Dermis blood vessel endothelial cell (primary cell): ENCODE measurements at regions not wholly inside any gene's neighbourhood (a gene's known extent, or its start where the extent isn't known, plus 50 kb on each side); places are given as distances from the start of the nearest gene placed in this dataset.

Experiments
- DNase-seq: peaks from one replicate; pipeline ENCODE4 v3.0.0; 2010

DNA sequence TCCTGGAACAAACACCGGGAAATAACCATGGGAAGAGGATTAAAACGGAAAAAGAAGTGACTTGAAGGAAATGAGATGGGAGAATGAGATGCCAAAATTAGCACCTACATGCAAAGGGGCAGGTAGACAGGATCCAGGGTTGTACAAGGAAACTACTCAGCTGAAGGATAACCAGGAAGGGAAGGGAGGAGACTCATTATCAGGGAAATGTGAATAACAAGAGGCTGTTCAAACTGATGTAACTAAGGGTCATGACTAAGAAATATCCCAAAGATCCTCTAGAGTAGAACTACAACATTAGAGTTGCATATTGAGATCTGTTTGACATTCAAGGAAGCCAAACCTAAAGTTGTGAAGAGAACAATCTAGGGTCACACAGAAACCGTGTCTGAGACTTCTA lies 166.2 kb upstream of the SP8 start:
- no peak for DNase-seq

- no peak for DNase-seq
These were observed 168.3 kb upstream of the SP8 start for GRCh38 chr7:20954711-20955619.

- DNase-seq: no peak
These were observed 171.9 kb upstream of the SP8 start for GRCh38 chr7:20958572-20958971.

DNA sequence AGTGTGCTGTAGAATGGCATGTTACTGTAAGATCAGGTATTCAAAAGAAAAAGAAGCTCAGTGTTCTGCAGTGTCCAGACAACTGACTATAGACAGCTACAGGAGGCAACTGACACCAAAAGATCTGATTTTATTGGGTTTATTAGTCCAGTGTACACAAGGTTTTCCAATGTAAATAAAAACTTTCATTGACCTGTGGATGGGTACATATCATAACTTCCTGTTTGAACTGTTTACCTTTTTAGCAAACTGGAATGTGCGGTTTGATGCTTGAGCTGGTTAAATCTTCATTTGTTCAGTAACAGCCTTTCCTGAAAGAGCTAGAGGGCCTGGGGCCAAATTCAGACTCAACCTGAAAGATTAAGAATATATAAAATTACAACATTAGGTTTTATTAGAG lies 172.6 kb upstream of the SP8 start:
- no peak for DNase-seq

DNA sequence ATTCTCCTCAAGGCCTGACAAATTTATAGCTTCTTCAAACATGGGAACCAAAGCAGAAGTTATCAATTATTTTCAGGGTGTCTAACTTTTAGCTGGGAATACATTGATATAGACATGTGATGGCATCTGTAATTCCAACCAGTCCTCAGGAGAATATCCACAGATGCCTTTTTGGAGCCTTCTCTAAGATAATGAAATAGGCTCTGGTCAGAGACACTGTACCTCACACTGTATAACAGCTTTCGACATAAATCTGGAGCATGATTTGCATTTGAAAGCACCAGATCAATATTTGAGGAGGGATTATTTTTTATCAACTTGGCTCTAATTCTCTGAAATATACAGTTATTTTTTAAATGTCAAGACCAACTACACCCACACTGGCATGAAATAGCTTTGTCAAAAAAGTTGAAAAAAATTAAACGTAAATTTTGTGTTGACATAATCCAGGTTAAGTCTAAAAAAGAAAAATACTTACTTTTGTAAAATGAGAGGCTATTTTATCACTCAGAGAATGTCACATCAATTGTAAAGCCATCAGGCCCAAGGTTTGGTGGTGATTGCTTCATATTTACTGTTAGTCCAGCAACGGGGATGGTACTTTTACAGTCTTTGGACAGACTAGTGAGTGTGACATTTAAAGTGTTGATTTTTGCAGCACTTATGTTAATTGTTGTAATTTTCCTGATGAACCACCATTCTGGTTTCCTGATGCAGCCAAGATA lies 177.0 kb upstream of the SP8 start:
- no peak for DNase-seq

GRCh38 chr7:20964281-20964918 lies 177.7 kb upstream of the SP8 start:
- DNase-seq: no peak

DNA sequence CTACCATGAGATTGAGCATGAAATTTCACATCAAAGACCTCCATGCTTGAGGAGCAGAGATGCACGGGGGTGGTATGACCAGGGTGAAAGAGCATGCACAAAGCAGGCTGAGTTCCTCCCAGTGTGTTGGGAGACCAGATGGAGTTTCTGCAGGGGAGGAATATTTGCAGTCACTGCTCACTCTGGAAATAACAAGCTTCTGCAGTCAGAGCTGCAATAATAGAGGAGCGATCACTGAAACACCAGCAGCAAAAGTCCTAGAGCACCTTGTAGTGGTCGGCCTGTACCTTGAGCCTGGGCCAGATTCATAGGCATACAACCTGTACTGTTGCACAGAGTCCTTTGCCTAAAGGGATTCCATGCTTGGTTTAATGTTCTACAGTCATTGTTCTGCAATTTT lies 184.5 kb upstream of the SP8 start:
- no peak for DNase-seq

DNA sequence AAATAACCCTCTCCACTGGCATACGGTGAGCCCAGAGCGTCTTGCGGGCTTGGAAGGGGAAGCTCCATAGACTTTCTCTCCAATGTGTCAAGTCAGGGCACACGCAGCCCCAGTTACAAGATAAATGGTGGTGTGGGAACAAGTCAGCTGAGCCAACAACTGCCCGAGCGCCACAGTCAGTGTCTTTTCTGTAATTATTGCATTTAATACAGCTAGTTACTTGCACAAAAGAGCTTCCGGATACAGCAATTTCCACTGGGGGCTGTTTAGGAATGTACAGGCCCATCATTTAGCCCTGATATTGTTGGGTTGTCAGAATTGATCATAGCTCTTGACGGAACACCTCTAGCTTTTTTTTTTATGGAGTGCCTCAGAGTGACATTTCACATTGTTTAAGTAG lies 193.5 kb upstream of the SP8 start:
- DNase-seq: no peak

- DNase-seq: no peak
These were observed 194.1 kb upstream of the SP8 start for GRCh38 chr7:20980668-20981264.

- DNase-seq: no peak
These were observed 201.7 kb upstream of the SP8 start for GRCh38 chr7:20988340-20988739.

- no peak for DNase-seq
These were observed 204.9 kb upstream of the SP8 start for GRCh38 chr7:20991544-20991943.

GRCh38 chr7:20993693-20994092 lies 207.0 kb upstream of the SP8 start:
- DNase-seq: no peak

GRCh38 chr7:20998309-20998708 lies 211.6 kb upstream of the SP8 start:
- DNase-seq: no peak

DNA sequence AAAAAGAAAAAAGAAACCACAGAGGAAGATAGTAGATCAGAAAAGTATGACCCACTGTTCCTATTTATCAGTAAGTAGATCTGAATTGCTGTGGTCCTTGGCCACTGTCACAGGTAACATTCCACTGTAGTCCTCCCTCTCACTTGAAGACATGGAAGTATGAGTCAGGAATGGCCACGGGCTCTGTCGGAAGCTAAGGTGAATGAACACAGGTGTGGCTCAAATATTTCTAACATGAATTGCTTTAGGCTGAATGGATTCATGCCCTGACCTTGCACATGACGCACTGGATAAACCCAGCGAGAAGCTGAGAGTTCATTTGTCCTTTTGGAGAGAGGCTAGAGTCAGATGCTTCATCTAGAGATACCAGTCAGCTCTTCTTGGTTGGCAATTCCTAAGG lies 224.5 kb upstream of the SP8 start:
- DNase-seq: no peak

DNA sequence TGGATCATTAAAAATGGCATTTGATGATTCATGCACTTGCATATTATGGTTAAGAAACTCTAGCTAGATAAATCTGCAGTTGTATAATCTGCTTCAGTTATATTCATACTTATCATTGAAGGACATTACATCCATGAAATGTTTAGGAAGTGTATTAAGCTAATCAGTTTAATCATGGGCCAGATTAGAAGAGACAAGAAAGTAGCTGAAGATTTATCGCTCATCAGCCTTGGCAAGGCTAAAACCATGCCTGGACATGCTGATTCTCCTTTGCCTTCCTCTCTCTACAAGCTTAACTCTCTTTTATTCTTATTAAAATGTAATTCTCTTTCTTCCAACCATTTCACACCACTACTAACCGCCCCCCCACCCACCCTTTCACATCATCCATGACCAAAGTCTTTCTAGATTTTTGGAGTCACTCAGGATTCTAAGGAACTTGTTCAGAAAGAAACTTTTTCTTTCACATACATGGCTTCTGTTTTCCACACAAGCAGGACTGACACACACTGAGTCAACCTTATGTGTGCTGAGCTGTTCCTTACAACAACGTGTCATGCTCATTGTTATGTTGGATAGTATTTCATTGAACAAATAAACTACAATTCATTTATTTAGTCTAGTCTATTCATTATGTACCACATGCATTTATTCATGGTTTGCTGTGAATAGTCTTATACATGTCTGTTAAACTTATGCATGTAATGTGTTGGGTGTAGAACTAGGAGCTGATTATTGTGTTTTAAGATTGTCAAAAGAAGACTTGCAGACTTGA lies 227.3 kb upstream of the SP8 start:
- DNase-seq: no peak

DNA sequence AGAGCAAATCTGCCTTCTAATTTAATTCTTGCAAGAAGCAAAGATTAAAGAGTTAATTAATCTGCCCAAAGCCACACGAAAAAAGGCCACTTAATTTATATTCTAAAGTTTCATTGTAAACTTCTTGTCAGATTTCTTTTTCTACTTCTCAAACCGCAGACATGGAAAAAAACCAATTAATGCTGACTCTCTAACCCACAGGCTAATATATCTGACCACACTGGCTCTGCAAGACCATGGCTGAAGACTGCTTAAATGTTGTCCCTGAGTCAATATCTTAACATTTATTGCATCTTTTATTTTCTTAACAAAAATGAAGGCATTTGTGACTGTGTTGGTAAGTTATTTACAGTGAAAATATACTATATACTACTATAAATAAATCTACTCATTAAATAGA lies 234.0 kb upstream of the SP8 start:
- no peak for DNase-seq

DNA sequence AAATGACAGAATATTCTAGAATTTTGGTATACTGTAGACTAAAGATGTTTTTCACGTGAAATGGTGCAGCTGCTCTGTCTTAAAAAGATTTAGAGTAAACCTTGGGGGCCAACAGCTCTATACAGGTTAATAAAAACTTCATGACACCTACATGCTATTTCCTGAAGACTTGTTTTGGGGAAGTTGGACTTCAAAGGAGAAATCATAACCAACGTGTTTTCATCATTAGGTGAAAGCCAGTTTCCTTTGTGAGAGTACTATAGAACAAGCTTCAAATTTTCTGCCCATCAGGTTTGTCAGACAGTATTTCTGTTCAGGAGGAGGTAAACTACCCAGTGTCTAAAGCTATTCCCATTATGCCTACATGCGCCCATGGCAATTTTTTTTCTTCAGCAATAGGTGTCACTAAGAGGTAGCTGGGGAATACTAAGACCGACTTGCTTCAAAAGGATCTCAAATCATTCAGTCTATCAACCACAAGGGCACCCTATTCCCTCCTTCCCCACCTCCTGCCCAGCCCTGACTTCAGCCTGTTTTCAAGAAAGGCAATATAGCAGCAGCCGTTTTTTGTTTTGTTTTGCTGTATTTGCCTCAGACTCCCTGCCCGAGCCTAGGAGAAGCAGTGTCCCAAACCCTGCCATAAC lies 237.3 kb upstream of the SP8 start:
- no peak for DNase-seq

DNA sequence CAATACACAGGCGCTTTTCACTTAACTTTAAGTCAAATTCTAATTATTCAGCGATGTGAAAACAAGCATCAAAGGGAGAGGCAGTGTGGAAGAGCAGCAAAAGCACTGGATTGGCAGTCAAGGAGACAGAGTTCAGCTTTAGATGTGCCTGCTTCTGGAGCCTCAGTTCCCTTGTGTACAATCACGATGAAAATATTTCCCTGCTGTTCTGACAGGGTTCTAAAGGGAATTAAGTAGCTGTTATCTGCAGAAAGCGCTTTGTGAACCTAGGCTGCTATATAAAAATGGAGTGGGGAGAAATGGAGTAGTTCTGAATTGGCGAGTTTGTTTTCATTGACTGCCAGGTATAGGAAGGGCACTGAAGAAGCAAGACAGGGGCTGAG lies 237.8 kb upstream of the SP8 start:
- no peak for DNase-seq

- no peak for DNase-seq
These were observed 241.5 kb upstream of the SP8 start for GRCh38 chr7:21028186-21028585.

GRCh38 chr7:21028599-21028998 lies 241.9 kb upstream of the SP8 start:
- no peak for DNase-seq

DNA sequence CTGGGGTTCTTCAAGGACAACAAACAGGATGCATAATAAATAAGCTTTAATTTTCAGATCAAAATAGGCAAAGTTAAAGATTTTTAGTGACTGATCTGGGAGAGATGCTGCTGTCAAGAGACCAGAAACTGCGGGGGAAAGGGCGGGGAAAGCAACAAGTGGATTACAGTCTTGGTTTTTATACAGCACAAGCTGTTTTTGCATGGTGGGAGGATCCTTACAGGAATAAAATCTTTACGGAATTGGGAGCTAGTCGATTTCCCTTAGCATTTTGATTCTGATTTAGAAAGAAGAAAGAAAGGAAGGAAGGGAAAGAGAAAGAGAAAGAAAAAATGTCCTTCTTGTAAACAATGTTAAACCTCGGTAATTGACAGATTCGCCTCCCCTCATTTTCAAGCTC lies 242.3 kb upstream of the SP8 start:
- no peak for DNase-seq
